Osteoblast (primary cell): ENCODE measurements at regions not wholly inside any gene's neighbourhood (a gene's known extent, or its start where the extent isn't known, plus 50 kb on each side); places are given as distances from the start of the nearest gene placed in this dataset.

Experiments
- DNase-seq: peaks from one replicate; pipeline ENCODE4 v3.0.0; 2011; ENCODE audit warnings: low spot score, mixed read lengths; ENCODE audit not compliant: insufficient read length; ENCODE audit errors: missing footprints
- H2AFZ ChIP-seq: 2 replicates; pipeline ENCODE4 v1.6.0; 2011; ENCODE audit warnings: mild to moderate bottlenecking, low read length
- H3K27ac ChIP-seq: 2 replicates; pipeline ENCODE4 v1.5.1; 2011; ENCODE audit warnings: mild to moderate bottlenecking, low read depth, low read length, moderate library complexity
- H3K27me3 ChIP-seq: 2 replicates; pipeline ENCODE4 v1.6.0; 2012; ENCODE audit warnings: mild to moderate bottlenecking, control low read depth, inconsistent platforms, low read length, moderate library complexity; ENCODE audit not compliant: insufficient read depth
- H3K36me3 ChIP-seq: 2 replicates; pipeline ENCODE4 v1.5.1; 2011; ENCODE audit warnings: mild to moderate bottlenecking, low read length, control low read depth, moderate library complexity; ENCODE audit not compliant: insufficient read depth
- H3K4me1 ChIP-seq: 2 replicates; pipeline ENCODE4 v1.5.1; 2011; ENCODE audit warnings: mild to moderate bottlenecking, low read length, control low read depth, moderate library complexity; ENCODE audit not compliant: insufficient read depth
- H3K4me2 ChIP-seq: 2 replicates; pipeline ENCODE4 v1.6.0; 2011; ENCODE audit warnings: mild to moderate bottlenecking, low read length; ENCODE audit not compliant: insufficient read depth
- H3K4me3 ChIP-seq: fragments of 200-600 bp; sonication (generic); 3 replicates; pipeline ENCODE4 v1.5.1; 2012; ENCODE audit warnings: mild to moderate bottlenecking, low read length, inconsistent platforms; ENCODE audit not compliant: insufficient read depth
- H3K79me2 ChIP-seq: 2 replicates; pipeline ENCODE4 v1.6.0; 2012; ENCODE audit warnings: mild to moderate bottlenecking, low read length, control low read depth, inconsistent platforms; ENCODE audit not compliant: insufficient read depth
- H3K9me3 ChIP-seq: 2 replicates; pipeline ENCODE4 v1.5.1; 2011; ENCODE audit warnings: low read depth, low read length, control low read depth
- H4K20me1 ChIP-seq: 2 replicates; pipeline ENCODE4 v1.6.0; 2012; ENCODE audit warnings: mild to moderate bottlenecking, low read length, control low read depth; ENCODE audit not compliant: insufficient read depth
- CTCF ChIP-seq: IDR thresholded peaks from 2 replicates; pipeline ENCODE4 v1.5.1; 2011; ENCODE audit warnings: mild to moderate bottlenecking, low read depth, low read length, moderate library complexity; ENCODE audit errors: extremely low read depth

DNA sequence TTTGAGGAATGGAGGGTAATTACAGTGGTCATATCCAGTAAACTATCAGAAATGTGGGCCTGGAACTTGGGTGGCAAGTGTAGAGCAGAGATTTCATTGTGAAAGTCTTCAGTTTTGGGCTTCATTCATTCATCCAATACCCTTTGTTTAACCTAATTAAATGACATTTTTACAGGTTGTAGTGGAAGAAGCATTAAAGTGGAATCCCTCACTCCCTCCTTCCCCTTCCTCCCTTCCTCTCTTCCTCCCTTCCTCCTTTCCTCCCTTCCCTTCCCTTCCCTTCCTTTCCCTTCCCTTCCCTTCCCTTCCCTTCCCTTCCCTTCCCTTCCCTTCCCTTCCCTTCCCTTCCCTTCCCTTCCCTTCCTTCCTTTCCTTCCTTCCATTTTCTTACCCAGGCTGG lies 219.3 kb downstream of the PDCD6IP start:
- Histone ChIP-seq H2AFZ (no peak overlapping the region), H3K4me3 (no peak overlapping the region), H3K4me1 (peaks cover 2% of the 10 kb centered on the region), H3K27ac (no peak overlapping the region), H3K27me3 (no peaks in the 10 kb centered on the region), H3K4me2 (no peak overlapping the region), H4K20me1 (no peaks in the 10 kb centered on the region), H3K9me3 (no peaks in the 10 kb centered on the region), H3K36me3 (no peaks in the 10 kb centered on the region), H3K79me2 (no peaks in the 10 kb centered on the region)
- no peak for DNase-seq
- TF ChIP-seq CTCF, result no peak

GRCh38 chr3:34019158-34019557 lies 220.7 kb downstream of the PDCD6IP start:
- DNase-seq, result no peak
- Histone ChIP-seq H3K4me3 (no peak overlapping the region), H3K79me2 (no peaks in the 10 kb centered on the region), H3K9me3 (no peaks in the 10 kb centered on the region), H3K27me3 (no peaks in the 10 kb centered on the region), H2AFZ (no peak overlapping the region), H3K4me2 (no peak overlapping the region), H4K20me1 (no peaks in the 10 kb centered on the region), H3K36me3 (no peaks in the 10 kb centered on the region), H3K27ac (no peak overlapping the region), H3K4me1 (no peaks in the 10 kb centered on the region)
- TF ChIP-seq CTCF, result no peak

- no peak overlapping the region for H3K4me2 ChIP-seq
- no peaks in the 10 kb centered on the region for H3K4me1 ChIP-seq
- H3K9me3 ChIP-seq, result no peaks in the 10 kb centered on the region
- H3K27me3 ChIP-seq, result no peaks in the 10 kb centered on the region
- no peak for DNase-seq
- H3K36me3 ChIP-seq, result no peaks in the 10 kb centered on the region
- no peak overlapping the region for H2AFZ ChIP-seq
- H4K20me1 ChIP-seq, result no peaks in the 10 kb centered on the region
- H3K4me3 ChIP-seq, result no peak overlapping the region
- TF ChIP-seq CTCF, result no peak
- H3K79me2 ChIP-seq, result no peaks in the 10 kb centered on the region
- no peak overlapping the region for H3K27ac ChIP-seq
Observed at GRCh38 chr3:34020170-34020569, 221.7 kb downstream of the PDCD6IP start.

- Histone ChIP-seq H3K36me3 (no peaks in the 10 kb centered on the region), H3K4me2 (no peak overlapping the region), H4K20me1 (no peaks in the 10 kb centered on the region), H3K4me1 (no peaks in the 10 kb centered on the region), H3K9me3 (no peaks in the 10 kb centered on the region), H3K27ac (no peak overlapping the region), H3K79me2 (no peaks in the 10 kb centered on the region), H3K4me3 (no peak overlapping the region), H2AFZ (no peak overlapping the region), H3K27me3 (no peaks in the 10 kb centered on the region)
- no peak for TF ChIP-seq CTCF
- no peak for DNase-seq
Observed at GRCh38 chr3:34020726-34021680, 222.6 kb downstream of the PDCD6IP start.
